Astrocyte (in vitro differentiated cells and primary cell): ENCODE measurements at regions not wholly inside any gene's neighbourhood (a gene's known extent, or its start where the extent isn't known, plus 50 kb on each side); places are given as distances from the start of the nearest gene placed in this dataset.

Source experiments
- DNase-seq: peaks from one replicate; pipeline ENCODE4 v3.0.0-alpha.2; 2010; ENCODE audit warnings: low read depth
- FAIRE-seq: peaks from 2 replicates; lab custom pipeline; 2011; peaks lifted over from hg19 to GRCh38; lab: Jason Lieb, UNC
- H2AFZ ChIP-seq: 2 replicates; pipeline ENCODE4 v1.6.0; 2012; ENCODE audit warnings: low read depth, low read length, inconsistent platforms
- H3K27ac ChIP-seq: 2 replicates; pipeline ENCODE4 v1.5.1; 2011; ENCODE audit warnings: low read depth, low read length, inconsistent platforms
- H3K27me3 ChIP-seq: 2 replicates; pipeline ENCODE4 v1.6.0; 2011; ENCODE audit warnings: low read length, inconsistent platforms; ENCODE audit not compliant: insufficient read depth
- H3K36me3 ChIP-seq: 2 replicates; pipeline ENCODE4 v1.5.1; 2011; ENCODE audit warnings: low read length, inconsistent platforms; ENCODE audit not compliant: insufficient read depth
- H3K4me1 ChIP-seq: 2 replicates; pipeline ENCODE4 v1.5.1; 2011; ENCODE audit warnings: low read length, inconsistent platforms; ENCODE audit not compliant: insufficient read depth
- H3K4me2 ChIP-seq: 2 replicates; pipeline ENCODE4 v1.6.0; 2012; ENCODE audit warnings: low read length, inconsistent platforms
- H3K4me3 ChIP-seq: 2 replicates; pipeline ENCODE4 v1.5.1; 2011; ENCODE audit warnings: low read depth, mild to moderate bottlenecking, low read length, inconsistent platforms; ENCODE audit not compliant: insufficient read depth
- H3K79me2 ChIP-seq: 2 replicates; pipeline ENCODE4 v1.6.0; 2012; ENCODE audit warnings: mild to moderate bottlenecking, low read length, inconsistent platforms; ENCODE audit not compliant: insufficient read depth
- H3K9ac ChIP-seq: 2 replicates; pipeline ENCODE4 v1.6.0; 2012; ENCODE audit warnings: mild to moderate bottlenecking, low read length, inconsistent platforms
- H3K9me3 ChIP-seq: 2 replicates; pipeline ENCODE4 v1.5.1; 2012; ENCODE audit warnings: low read depth, mild to moderate bottlenecking, low read length, inconsistent platforms; ENCODE audit not compliant: insufficient read depth
- H4K20me1 ChIP-seq: 2 replicates; pipeline ENCODE4 v1.6.0; 2012; ENCODE audit warnings: low read length, inconsistent platforms; ENCODE audit not compliant: insufficient read depth
- H3K27ac Mint-ChIP-seq: one replicate; pipeline ENCODE4 v1.8.0; 2021; ENCODE audit warnings: mild to moderate bottlenecking, mixed read lengths; ENCODE audit not compliant: unreplicated experiment
- H3K27me3 Mint-ChIP-seq: one replicate; pipeline ENCODE4 v1.8.0; 2021; ENCODE audit warnings: low read depth, mixed read lengths; ENCODE audit not compliant: unreplicated experiment
- H3K36me3 Mint-ChIP-seq: one replicate; pipeline ENCODE4 v1.8.0; 2021; ENCODE audit warnings: low read depth, mixed read lengths; ENCODE audit not compliant: unreplicated experiment
- H3K4me1 Mint-ChIP-seq: one replicate; pipeline ENCODE4 v1.8.0; 2021; ENCODE audit warnings: low read depth, mixed read lengths; ENCODE audit not compliant: unreplicated experiment
- H3K4me3 Mint-ChIP-seq: one replicate; pipeline ENCODE4 v1.8.0; 2021; ENCODE audit warnings: mild to moderate bottlenecking, moderate library complexity, mixed read lengths; ENCODE audit not compliant: unreplicated experiment
- H3K9me3 Mint-ChIP-seq: one replicate; pipeline ENCODE4 v1.8.0; 2021; ENCODE audit warnings: mild to moderate bottlenecking, mixed read lengths; ENCODE audit not compliant: unreplicated experiment
- CTCF ChIP-seq: IDR thresholded peaks from 2 replicates; pipeline ENCODE4 v1.5.1; 2011; ENCODE audit warnings: low read depth, mild to moderate bottlenecking, inconsistent platforms, low read length, moderate library complexity; ENCODE audit not compliant: insufficient read depth
- EZH2 ChIP-seq: IDR thresholded peaks from 2 replicates; pipeline ENCODE4 v1.6.1; 2012; ENCODE audit warnings: mild to moderate bottlenecking, low read length, inconsistent platforms; ENCODE audit not compliant: insufficient read depth

GRCh38 chr3:85180-85579 is 111.4 kb upstream of the CHL1 start:
- Histone ChIP-seq H3K4me2 (no peak overlapping the region), H2AFZ (no peak overlapping the region), H3K36me3 (no peaks in the 10 kb centered on the region), H3K9ac (no peak overlapping the region), H3K27ac (no peak overlapping the region), H3K79me2 (no peaks in the 10 kb centered on the region), H3K9me3 (no peaks in the 10 kb centered on the region), H4K20me1 (no peaks in the 10 kb centered on the region), H3K27me3 (no peaks in the 10 kb centered on the region), H3K4me3 (no peak overlapping the region), H3K4me1 (no peaks in the 10 kb centered on the region)
- DNase-seq (no peak), FAIRE-seq (no peak)
- H3K36me3 Mint-ChIP-seq = no peaks in the 10 kb centered on the region
- peaks cover 8% of the 10 kb centered on the region for H3K9me3 Mint-ChIP-seq
- H3K4me3 Mint-ChIP-seq = no peak overlapping the region
- no peaks in the 10 kb centered on the region for H3K27me3 Mint-ChIP-seq
- H3K27ac Mint-ChIP-seq = no peak overlapping the region
- TF ChIP-seq CTCF (no peak), EZH2 (no peak)
- H3K4me1 Mint-ChIP-seq = no peaks in the 10 kb centered on the region

GRCh38 chr3:88267-88666 is 108.3 kb upstream of the CHL1 start:
- Mint-ChIP-seq H3K4me3 (no peak overlapping the region), H3K27ac (no peak overlapping the region), H3K9me3 (peaks cover 9% of the 10 kb centered on the region), H3K27me3 (no peaks in the 10 kb centered on the region), H3K4me1 (no peaks in the 10 kb centered on the region), H3K36me3 (no peaks in the 10 kb centered on the region)
- H3K79me2 ChIP-seq = no peaks in the 10 kb centered on the region
- no peak overlapping the region for H3K9ac ChIP-seq
- H3K27ac ChIP-seq = no peak overlapping the region
- no peak for TF ChIP-seq EZH2
- no peak for TF ChIP-seq CTCF
- H3K36me3 ChIP-seq = no peaks in the 10 kb centered on the region
- H4K20me1 ChIP-seq = no peaks in the 10 kb centered on the region
- H2AFZ ChIP-seq = no peak overlapping the region
- DNase-seq (no peak), FAIRE-seq (no peak)
- no peak overlapping the region for H3K4me2 ChIP-seq
- no peaks in the 10 kb centered on the region for H3K27me3 ChIP-seq
- H3K4me1 ChIP-seq = no peaks in the 10 kb centered on the region
- no peaks in the 10 kb centered on the region for H3K9me3 ChIP-seq
- no peak overlapping the region for H3K4me3 ChIP-seq

- Mint-ChIP-seq H3K27ac (no peak overlapping the region), H3K27me3 (no peaks in the 10 kb centered on the region), H3K4me1 (no peaks in the 10 kb centered on the region), H3K9me3 (peaks cover 6% of the 10 kb centered on the region), H3K36me3 (no peaks in the 10 kb centered on the region), H3K4me3 (no peak overlapping the region)
- Histone ChIP-seq H2AFZ (no peak overlapping the region), H3K4me1 (no peaks in the 10 kb centered on the region), H3K27me3 (no peaks in the 10 kb centered on the region), H3K9me3 (no peaks in the 10 kb centered on the region), H3K9ac (no peak overlapping the region), H3K27ac (no peak overlapping the region), H3K4me3 (no peak overlapping the region), H4K20me1 (no peaks in the 10 kb centered on the region), H3K4me2 (no peak overlapping the region), H3K79me2 (no peaks in the 10 kb centered on the region), H3K36me3 (no peaks in the 10 kb centered on the region)
- DNase-seq (no peak), FAIRE-seq (no peak)
- TF ChIP-seq EZH2 = no peak
- TF ChIP-seq CTCF = no peak
These were observed 102.8 kb upstream of the CHL1 start for GRCh38 chr3:93746-94145.
